ENCODE measurements at regions not wholly inside any gene's neighbourhood (a gene's known extent, or its start where the extent isn't known, plus 50 kb on each side); places are given as distances from the start of the nearest gene placed in this dataset.

DNA sequence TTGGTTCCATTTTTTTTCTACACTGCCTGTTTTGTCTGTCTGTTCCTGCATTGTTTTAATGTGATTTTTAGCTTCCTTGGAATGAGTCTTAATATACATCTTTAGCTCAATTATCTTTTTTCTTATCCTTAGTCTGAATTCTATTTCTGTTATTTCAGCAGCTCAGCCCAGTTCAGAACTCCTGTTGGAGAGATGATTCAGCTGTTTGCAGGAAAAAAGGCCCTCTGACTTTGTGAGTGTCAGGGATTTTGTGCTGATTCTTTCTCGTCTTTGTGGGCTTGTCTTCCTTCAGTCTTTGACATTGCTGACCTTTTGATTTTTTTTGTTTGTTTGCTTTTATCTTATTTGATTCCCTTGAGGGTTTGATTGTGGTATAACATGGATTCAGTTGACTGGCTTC lies 343.2 kb upstream of the TRAM1L1 start:
- Histone ChIP-seq H3K4me1 (ENCODE audit: control insufficient read depth, extremely low read depth, insufficient read depth, low read length) (no peaks in the 10 kb centered on the region), H3K4me3 (replicated peaks in 1 of 3; ENCODE audit: insufficient read depth in 1 of 3, low read depth in 1 of 3, low read length in 3 of 3) (no peak overlapping the region), H3K9me3 (replicated peaks; ENCODE audit: control insufficient read depth, insufficient read depth, low read length) (no peaks in the 10 kb centered on the region), H4K20me1 (replicated peaks; ENCODE audit: control insufficient read depth, extremely low read depth, insufficient read depth, low read length) (no peaks in the 10 kb centered on the region), H3K79me2 (ENCODE audit: control insufficient read depth, insufficient read depth, low read length) (no peaks in the 10 kb centered on the region), H3K27me3 (ENCODE audit: control insufficient read depth in 2 of 2, insufficient read depth in 2 of 2, low read length in 2 of 2) (no peaks in the 10 kb centered on the region), H3K27ac (ENCODE audit: insufficient read depth, low read depth, low read length) (no peak overlapping the region), H3K9ac (replicated peaks; ENCODE audit: extremely low read depth, insufficient read depth, low read length) (no peak overlapping the region), H3K9me1 (replicated peaks; ENCODE audit: control insufficient read depth, extremely low read depth, insufficient read depth, low read length) (no peaks in the 10 kb centered on the region), H2AFZ (ENCODE audit: low read depth, low read length) (no peak overlapping the region), H3K4me2 (ENCODE audit: insufficient read depth, low read length) (no peak overlapping the region), H3K36me3 (ENCODE audit: control insufficient read depth in 2 of 2, extremely low read depth in 1 of 2, insufficient read depth in 2 of 2, low read length in 2 of 2) (no peaks in the 10 kb centered on the region)
- CTCF ChIA-PET = no interaction called here
- POLR2A ChIA-PET = no interaction called here
- no peak for FAIRE-seq
- intact Hi-C loops (cut with micrococcal nuclease) = no loop called here
- dilution Hi-C loops (cut with MboI; ENCODE audit: extremely low pct_ligation_motif_present, low sequenced_read_pairs) = no loop called here
- TF ChIP-seq, protein P1, sequence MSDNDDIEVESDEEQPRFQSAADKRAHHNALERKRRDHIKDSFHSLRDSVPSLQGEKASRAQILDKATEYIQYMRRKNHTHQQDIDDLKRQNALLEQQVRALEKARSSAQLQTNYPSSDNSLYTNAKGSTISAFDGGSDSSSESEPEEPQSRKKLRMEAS (IDR thresholded peaks at IDR 0.05; ENCODE audit: insufficient read depth, insufficient read length) = no peak
- no peak for TF ChIP-seq GATA2 (IDR thresholded peaks at IDR 0.05; ENCODE audit: insufficient read depth, insufficient read length, low read depth, low read length)
- TF ChIP-seq, protein P2, sequence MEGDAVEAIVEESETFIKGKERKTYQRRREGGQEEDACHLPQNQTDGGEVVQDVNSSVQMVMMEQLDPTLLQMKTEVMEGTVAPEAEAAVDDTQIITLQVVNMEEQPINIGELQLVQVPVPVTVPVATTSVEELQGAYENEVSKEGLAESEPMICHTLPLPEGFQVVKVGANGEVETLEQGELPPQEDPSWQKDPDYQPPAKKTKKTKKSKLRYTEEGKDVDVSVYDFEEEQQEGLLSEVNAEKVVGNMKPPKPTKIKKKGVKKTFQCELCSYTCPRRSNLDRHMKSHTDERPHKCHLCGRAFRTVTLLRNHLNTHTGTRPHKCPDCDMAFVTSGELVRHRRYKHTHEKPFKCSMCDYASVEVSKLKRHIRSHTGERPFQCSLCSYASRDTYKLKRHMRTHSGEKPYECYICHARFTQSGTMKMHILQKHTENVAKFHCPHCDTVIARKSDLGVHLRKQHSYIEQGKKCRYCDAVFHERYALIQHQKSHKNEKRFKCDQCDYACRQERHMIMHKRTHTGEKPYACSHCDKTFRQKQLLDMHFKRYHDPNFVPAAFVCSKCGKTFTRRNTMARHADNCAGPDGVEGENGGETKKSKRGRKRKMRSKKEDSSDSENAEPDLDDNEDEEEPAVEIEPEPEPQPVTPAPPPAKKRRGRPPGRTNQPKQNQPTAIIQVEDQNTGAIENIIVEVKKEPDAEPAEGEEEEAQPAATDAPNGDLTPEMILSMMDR (IDR thresholded peaks at IDR 0.05; ENCODE audit: extremely low read depth in 1 of 2, insufficient read depth in 1 of 2, low read depth in 1 of 2, low read length in 2 of 2) = no peak
- TF ChIP-seq FOS (IDR thresholded peaks at IDR 0.05; ENCODE audit: borderline replicate concordance, insufficient read depth, low read length) = no peak
- TF ChIP-seq EZH2 (IDR thresholded peaks at IDR 0.05; ENCODE audit: borderline replicate concordance, low read depth, low read length, severe bottlenecking) = no peak
- no peak for TF ChIP-seq POLR2AphosphoS5 (IDR thresholded peaks at IDR 0.05; ENCODE audit: insufficient read depth, low read depth, low read length)
- no peak for DNase-seq (ENCODE audit: low read depth, low spot score)
- BruUV-seq (replicated peaks) = no TSS peak

GRCh38 chr4:117429061-117429460 lies 343.7 kb upstream of the TRAM1L1 start:
- no TSS peak for BruUV-seq (replicated peaks)
- POLR2A ChIA-PET = no interaction called here
- Histone ChIP-seq H3K9ac (replicated peaks; ENCODE audit: extremely low read depth, insufficient read depth, low read length) (no peak overlapping the region), H3K79me2 (ENCODE audit: control insufficient read depth, insufficient read depth, low read length) (no peaks in the 10 kb centered on the region), H3K4me1 (ENCODE audit: control insufficient read depth, extremely low read depth, insufficient read depth, low read length) (no peaks in the 10 kb centered on the region), H3K4me2 (ENCODE audit: insufficient read depth, low read length) (no peak overlapping the region), H4K20me1 (replicated peaks; ENCODE audit: control insufficient read depth, extremely low read depth, insufficient read depth, low read length) (no peaks in the 10 kb centered on the region), H3K27ac (ENCODE audit: insufficient read depth, low read depth, low read length) (no peak overlapping the region), H3K9me3 (replicated peaks; ENCODE audit: control insufficient read depth, insufficient read depth, low read length) (no peaks in the 10 kb centered on the region), H2AFZ (ENCODE audit: low read depth, low read length) (no peak overlapping the region), H3K27me3 (ENCODE audit: control insufficient read depth in 2 of 2, insufficient read depth in 2 of 2, low read length in 2 of 2) (no peaks in the 10 kb centered on the region), H3K36me3 (ENCODE audit: control insufficient read depth in 2 of 2, extremely low read depth in 1 of 2, insufficient read depth in 2 of 2, low read length in 2 of 2) (no peaks in the 10 kb centered on the region), H3K4me3 (replicated peaks in 1 of 3; ENCODE audit: insufficient read depth in 1 of 3, low read depth in 1 of 3, low read length in 3 of 3) (no peak overlapping the region), H3K9me1 (replicated peaks; ENCODE audit: control insufficient read depth, extremely low read depth, insufficient read depth, low read length) (no peaks in the 10 kb centered on the region)
- intact Hi-C loops (cut with micrococcal nuclease) = no loop called here
- dilution Hi-C loops (cut with MboI; ENCODE audit: extremely low pct_ligation_motif_present, low sequenced_read_pairs) = no loop called here
- CTCF ChIA-PET = no interaction called here
- FAIRE-seq (no peak), DNase-seq (ENCODE audit: low read depth, low spot score) (no peak)
- TF ChIP-seq MYC (IDR thresholded peaks at IDR 0.05; ENCODE audit: low read depth, low read length) (no peak), FOS (IDR thresholded peaks at IDR 0.05; ENCODE audit: borderline replicate concordance, insufficient read depth, low read length) (no peak), EZH2 (IDR thresholded peaks at IDR 0.05; ENCODE audit: borderline replicate concordance, low read depth, low read length, severe bottlenecking) (no peak), POLR2AphosphoS5 (IDR thresholded peaks at IDR 0.05; ENCODE audit: insufficient read depth, low read depth, low read length) (no peak)
